Hematopoietic multipotent progenitor cell treated with erythropoietin and hydrocortisone succinate and interleukin-3 and kit ligand, for 8 days (in vitro differentiated cells): ENCODE measurements at regions not wholly inside any gene's neighbourhood (a gene's known extent, or its start where the extent isn't known, plus 50 kb on each side); places are given as distances from the start of the nearest gene placed in this dataset.

Experiments
- DNase-seq: peaks from one replicate; pipeline ENCODE4 v3.0.0-alpha.2; 2015

DNA sequence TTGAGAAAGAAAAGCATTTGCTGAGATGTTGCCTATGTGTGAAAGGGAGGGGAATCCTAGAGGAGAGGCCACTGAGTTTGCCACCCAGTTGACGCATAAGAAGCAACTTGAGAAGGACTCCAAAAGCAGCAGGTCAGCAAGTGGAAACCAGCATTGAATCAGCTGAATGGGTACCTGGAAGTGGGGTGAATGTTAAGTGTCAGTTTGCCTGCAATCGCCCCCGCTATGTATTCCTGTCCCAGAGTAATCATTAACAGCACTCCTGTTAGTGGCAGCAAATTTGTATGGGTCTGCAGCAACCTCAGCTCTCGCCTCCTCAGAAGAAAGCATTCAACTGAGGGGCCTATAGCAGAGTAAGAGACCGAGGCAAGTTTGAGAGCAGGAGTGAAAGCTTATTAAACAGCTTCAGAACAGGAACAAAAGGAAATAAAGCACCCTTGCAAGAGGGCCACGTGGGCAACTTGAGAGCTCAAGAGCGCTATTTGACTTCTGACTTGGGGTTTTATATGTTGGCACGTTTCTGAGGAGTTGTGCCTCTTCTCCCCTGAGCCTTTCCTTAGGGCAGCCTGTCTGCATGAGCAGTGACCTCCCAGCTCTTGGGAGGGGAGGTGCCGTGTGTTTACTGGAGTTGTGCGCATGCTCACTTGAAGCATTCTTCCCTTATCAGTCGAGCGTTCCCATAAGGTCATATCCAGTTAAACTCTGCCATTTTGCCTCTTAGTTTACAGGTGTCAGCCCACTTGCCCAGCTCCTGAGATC lies 122.6 kb upstream of the PHACTR1 start:
- DNase-seq: no peak

DNA sequence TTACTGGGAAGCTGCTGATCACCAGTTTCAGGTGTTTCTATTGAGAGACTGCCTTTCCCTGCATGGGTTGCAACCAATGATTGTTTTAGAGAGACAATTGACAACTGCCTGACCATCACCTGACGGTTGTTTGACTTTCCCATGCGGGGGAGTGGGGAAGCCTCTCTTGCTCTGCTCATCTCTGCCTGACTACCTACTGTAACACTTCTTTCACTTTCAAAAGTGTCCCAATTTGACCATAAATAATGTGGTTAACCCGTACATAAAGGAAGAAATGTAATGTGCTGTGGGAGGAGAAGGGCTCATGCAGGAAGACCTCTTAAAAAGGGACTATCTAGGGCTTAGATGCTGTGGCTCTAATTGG lies 122.1 kb upstream of the PHACTR1 start:
- no peak for DNase-seq

DNA sequence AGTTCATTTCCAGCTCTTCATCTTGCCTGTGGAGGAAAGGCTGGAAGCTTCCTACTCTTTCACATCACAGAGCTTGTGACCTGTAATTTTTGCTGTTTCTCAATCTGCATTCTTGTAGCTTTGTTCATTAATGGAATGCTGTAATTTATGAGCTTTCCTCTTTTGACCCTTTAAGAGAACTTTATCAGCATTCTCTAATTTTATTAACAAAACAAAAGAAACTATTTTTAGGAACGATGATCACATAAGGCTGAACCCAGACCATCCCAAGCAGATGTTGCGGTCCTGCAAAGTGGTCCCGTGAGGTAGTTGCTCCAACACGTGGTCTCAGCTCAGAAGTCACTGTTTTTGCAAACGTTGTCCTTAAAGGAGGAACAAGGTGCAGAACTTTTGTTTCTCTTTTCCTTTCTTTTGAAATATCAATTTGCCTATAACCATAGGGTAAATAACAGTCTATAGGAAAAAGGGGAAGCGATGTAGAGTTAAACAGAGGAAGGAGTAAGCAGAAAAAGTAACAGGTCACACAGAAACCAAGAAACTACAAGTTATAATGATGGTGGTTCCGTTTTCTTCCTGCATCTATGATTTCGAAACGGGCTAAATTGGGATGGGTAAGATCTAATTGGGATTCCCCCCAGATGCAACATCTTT lies 121.3 kb upstream of the PHACTR1 start:
- no peak for DNase-seq

DNA sequence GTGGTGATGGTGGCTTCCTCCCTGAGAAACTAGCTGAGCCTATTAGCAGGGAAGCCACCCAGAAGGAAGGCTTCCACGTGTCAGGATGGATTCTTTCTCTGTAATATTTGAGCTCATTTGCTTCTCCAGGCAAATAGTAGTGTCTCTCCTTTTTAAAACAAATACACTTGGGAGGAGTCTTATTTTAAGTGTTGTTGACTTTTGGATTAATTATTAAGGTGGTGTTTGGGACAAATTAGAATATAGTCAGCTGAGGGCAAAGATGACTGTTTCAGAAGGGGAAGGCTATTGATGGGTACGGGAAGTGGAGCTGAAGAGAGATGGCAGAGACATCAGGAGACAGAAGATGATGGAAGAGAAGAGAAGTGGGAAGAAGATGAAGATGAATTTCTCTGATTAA lies 119.8 kb upstream of the PHACTR1 start:
- DNase-seq: no peak

DNA sequence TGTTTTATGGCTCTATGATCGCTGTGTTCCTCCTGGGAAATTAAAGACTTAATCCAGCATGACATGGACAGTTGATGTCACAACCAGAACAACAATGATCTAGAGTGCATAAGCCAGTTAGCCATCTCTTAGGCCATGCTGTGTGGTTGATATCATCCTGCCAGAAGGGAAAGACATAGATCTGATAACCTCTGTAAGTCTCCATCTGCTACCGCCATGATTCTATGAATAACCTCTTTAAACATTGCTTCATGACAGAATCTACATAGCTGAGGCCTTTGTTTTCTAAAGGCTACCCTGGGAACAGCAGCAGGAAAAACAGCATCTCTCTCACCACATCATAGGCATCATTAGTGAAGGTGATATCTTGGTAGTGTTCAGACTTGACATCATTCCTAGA lies 117.6 kb upstream of the PHACTR1 start:
- DNase-seq: no peak

DNA sequence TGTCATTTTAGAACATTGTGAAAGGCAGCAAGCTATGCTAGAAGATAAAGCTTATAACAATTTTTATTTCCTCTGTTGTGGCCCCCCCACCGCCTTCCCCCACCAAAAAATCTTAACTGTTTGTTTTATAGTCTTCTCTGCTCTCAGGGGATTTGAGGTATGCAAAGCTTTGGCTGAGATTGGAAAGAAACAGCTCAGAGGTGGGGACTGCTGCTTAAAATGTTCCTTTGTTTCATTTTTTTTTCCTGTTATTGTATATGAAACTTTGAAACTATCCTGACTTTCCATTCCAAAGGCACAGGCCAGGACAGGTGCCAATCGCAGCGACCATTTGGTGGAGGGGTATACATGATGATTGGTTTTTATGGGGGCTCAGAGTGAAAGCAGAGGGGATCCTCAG lies 114.7 kb upstream of the PHACTR1 start:
- no peak for DNase-seq

DNA sequence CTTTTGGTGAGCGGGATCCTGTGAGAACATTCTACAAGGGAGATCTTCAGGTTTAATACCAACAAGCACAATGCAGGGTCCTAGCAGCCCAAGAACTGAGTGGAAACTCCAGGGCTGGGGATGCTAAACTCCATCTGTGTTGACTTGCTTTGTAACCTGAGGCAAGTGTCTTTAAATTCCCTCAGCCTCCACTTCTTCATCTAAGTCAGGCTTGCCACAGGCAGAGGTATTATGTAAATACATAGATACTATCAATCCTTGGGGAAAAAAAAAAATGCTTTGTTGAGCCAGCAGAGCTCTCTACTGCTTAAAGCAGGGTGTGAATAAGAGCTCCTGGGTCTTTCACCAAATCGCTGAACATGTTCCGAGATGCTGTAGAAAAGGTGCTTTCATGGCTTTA lies 114.2 kb upstream of the PHACTR1 start:
- DNase-seq: no peak

DNA sequence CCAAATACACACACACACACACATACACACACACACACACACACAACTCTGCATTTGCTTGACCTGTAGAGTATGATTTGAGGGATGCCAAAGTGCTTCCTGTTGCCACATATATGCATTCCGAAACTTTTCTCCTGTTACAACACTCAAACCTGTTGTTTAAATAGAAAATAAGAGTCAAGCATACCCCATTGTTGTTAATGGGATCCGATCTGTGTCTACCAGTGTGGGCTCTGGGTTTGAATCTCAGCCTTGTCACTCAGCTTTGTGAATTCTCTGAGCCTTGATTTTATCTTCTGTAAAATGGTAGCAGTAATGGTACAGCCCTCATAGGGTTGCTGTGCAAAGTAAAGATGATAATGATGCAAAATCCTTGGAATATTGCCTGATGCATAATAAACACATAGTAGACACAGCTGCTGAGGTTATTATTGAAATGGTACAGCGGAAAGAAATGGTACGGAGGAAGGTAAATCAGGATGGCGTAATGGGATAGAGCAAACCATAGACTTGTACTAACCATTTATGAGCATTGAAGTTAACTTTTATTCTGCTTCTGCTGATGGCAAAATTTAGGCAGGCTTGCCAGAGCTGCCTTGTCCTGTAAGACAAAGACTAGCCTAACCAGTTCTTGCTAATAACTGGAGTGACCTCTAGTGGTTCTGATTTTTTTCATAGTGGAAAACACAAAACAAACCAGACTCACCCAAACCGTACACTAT lies 113.5 kb upstream of the PHACTR1 start:
- DNase-seq: peak; percentile 7

DNA sequence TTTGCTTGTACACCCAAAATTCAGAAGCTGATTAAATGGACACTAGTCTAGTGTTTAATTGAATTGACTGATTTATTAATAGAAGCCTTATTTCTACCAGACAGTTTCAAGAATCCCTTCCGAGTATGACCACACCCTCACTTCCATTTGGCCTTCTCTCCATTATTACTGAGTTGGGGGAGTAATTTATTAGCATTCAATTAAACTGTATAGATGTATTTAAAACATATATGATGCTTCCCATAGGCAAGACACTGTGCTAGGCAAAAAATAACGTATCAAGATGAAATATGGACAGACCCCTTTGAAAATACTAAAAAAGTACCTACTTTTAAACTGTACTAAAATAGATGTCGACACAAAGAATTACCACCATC lies 112.9 kb upstream of the PHACTR1 start:
- no peak for DNase-seq

DNA sequence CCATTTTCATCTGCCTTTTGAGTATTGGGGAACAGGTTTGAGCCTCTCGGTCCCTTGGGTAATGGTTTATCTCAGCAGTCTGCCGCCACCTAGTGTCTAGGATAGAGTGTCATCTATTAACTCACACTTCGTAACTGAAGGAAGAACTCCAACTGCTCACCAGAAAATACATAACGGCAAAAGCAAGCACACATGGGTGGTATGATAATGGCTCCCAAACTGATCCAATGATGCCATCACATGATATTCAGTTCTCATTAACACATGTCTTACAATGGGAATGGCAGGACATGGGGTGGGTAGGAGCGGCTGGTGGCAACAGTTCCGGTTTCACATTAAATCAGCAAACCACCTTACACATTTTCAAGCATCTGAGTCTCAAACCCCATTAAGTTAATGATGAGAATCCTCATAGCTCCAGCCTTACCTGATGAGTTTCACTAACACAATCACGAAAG lies 110.7 kb upstream of the PHACTR1 start:
- peak; percentile 68 for DNase-seq

DNA sequence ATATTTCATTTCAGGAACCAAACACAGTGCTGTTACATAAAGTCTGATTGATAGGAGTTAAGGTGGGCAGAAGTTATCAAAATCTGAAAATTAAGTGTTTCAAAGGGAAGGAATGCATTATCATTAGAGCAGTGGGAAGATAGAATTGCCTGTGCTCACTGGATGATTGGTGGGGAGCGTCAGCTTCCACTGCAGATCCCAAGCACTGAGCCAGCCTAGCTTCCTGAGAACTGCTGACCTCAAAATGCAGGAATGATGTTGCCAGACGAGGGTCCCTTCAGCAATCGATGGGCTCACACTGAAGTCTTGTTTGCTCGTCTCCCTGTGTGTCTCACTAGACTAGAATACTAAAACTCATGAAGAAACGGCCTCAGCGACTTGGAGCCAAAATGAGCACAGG lies 110.0 kb upstream of the PHACTR1 start:
- DNase-seq: no peak

DNA sequence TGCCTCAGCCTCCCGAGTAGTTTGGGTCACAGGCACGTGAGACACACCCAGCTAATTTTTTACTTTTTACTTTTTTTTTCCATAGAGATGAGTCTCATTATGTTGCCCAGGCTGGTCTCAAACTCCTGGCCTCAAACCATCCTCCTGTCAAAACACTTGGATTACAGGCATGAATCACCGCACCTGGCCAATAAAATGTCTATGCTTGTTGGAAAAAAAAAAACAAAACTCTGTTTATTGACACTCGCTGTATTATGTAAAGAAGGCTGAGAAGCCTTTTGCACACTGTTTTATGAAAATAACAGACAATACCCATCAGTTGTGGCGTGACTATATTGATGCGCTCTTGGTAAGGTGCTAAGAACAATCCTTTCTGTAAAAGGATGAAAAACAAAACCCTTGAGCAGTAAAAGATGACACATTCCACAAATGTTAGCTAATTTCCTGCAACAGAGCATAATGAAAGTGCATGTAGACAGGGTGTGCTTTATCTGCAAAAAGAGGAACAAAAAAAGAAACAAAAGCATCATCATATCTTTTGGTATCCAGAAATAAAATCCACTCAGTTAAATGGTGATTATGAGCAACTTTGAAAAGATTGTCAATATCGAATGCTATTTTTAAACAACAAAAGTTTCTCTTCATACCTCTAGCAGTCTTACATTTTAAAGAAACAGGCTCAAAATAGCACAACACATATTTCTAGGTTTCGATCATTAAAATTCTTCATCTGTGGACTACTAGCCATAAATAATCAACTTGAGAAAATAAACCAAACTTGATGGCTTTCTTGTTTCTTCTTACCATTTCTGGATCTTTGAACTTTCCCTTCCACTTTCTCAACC lies 108.3 kb upstream of the PHACTR1 start:
- DNase-seq: no peak

DNA sequence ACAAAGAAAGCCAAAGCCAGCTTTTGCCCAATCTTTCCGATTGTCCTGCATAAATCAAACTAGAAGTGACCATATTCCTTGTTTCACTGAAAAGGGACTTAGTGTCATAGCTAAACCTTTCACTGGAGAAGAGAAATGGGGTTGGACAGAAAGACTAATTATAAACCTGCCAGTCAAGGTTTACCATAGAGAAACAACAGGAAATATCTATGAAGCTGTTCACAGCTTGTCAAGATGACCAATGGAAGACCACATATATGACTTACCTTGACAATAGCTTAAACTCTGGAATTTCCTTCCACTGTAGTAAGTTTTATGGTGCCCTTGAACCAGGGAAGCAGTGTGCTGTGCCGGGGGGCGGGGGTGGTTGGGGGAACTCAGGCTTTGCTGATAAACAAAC lies 107.7 kb upstream of the PHACTR1 start:
- no peak for DNase-seq

DNA sequence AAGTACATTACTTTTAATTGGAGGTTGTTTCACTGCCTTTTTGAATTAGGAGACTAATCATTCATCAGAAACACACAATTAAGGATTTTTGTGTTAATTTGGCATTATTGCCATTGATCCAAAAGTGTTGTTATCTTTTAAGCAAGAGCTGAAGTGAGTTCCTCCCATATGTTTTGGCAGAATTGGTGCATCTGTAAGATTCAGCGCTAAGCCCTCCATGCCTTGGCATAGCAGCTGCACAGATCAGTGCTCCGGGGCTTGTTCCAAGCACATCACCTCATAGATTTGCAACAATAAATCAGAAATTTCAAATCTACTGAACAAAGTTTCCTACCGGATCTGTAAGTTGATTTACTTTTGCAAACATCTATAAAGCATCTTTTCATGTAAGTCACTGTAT lies 106.8 kb upstream of the PHACTR1 start:
- no peak for DNase-seq

DNA sequence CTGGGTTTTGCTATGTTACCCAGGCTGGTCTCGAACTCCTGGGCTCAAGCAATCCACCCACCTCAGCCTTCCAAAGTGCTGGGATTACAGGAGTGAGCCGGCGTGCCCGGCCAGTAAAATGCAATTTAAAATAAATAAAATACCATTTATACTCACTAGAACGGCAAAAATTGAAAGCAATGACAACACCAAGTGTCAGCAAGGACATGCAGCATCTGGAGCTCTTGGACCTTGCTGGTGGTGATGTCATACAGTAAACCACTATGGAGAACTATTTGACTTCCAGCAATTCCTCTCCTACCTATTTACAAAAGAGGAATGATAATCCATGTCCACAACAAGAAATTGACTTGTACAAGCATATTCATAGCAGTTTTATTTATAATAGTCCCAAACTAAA lies 105.7 kb upstream of the PHACTR1 start:
- DNase-seq: no peak

DNA sequence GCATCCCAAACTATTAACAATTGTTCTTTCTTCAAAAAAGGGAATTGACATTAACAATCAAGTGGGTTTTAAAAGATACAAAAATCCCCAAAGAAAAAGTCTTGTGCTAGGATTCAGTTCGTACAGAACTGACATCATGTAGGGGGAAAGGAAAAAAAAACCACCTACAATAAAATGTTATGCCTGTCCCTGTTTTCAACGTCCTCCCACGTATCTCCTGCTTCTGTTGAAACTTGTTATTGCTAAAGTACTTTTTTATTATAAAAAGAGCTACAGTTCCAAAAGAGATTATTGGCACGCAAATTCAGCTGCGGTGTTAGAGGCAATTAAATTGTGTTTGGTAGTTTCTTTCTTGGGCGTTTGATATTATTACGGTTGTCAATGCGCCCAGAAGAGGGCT lies 102.8 kb upstream of the PHACTR1 start:
- no peak for DNase-seq

DNA sequence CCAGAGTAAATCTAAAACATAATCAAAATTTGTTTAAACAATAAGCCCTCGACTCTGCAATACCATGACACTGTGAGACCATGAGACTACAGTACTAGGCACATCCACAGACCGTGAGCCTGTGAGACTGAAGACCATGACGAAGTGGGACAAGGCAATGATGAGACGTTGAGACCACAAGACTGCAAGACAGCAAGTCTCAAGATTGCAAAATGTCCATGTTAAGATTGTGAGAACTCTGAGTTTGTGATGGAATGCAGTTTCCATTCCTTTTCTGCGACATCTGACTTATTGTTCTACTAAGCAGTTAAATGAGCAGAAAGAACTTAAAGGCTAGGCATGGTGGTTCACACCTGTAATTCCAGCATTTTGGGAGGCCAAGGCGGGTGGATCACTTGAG lies 102.1 kb upstream of the PHACTR1 start:
- no peak for DNase-seq

DNA sequence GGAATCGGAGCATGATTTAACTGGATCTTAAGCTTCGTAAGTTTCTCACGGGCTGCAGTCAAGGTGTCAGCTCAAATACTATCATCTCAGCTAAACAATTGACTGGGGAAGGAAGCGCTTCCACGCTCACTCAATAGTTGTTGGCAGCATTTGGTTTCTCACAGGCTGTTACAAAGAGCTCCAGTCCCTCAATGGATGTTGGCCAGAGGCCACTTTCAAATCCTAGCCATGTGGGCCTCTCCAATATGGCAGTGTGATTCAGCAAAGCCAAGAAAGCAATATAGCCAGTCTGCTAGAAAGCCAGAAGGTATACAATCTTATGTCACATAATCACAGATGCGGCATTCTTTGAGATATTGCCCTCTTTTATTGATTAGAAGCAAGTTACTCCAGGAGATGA lies 98.3 kb upstream of the PHACTR1 start:
- no peak for DNase-seq

DNA sequence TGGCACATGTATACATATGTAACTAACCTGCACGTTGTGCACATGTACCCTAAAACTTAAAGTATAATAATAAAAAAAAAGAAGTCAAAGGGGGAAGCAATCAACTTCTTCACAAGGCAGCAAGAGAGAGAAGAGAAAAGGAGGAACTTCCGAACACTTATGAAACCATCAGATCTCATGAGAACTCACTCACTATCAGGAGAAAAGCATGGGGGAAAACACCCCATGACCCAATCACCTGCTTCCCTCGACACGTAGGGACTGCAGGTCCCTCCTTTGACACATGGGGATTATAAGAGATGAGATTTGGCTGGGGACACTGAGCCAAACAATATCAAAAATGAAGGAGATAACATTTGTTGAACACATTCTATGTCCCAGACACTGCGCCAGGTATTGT lies 94.8 kb upstream of the PHACTR1 start:
- DNase-seq: no peak

DNA sequence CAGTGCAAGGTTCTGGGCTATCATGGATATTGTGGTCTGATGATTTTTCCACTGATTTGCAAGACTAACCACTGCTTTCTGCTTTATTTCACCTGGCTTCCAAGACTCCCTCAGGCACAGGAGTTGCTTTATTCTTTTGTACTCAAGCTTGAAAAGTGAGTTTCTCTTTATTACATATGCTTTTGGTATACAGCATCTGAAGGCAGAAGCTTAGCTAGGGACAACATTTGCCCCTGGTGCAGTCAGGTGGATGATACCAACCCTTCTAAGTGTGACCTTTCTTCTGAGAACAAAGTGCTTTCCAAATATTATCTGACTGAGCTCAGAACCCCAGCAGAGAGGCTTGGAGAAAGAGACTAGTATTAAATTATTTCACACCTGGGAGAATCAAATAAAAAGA lies 94.0 kb upstream of the PHACTR1 start:
- no peak for DNase-seq

DNA sequence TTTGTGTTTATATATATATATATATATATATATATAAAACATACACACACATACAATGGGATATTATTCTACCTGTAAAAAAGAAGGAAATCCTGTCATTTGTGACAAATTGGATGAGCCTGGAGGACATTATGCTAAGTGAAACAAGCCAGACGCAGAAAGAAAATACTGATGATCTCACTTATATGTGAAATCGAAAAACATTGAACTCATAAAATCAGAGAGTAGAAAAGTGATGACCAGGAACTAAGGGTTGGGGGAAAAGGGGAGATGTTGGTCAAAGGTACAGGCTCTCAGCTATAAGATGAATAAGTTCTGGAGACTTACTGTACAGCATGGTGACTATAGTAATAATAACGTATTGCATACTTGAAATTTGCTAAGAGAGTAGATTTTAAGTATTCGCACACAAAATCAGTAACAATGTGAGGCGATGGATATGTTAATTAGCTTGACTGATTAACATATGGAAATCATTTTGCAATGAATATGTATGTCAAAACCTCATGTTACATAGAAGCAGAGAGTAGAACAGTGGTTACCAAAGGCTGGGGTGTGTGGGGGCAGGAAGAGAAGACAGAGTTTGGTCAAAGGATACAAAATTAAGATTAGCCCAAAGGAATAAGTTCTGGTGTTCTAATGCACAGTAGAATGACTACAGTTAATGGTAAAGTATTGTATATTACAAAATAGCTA lies 92.3 kb upstream of the PHACTR1 start:
- DNase-seq: no peak

DNA sequence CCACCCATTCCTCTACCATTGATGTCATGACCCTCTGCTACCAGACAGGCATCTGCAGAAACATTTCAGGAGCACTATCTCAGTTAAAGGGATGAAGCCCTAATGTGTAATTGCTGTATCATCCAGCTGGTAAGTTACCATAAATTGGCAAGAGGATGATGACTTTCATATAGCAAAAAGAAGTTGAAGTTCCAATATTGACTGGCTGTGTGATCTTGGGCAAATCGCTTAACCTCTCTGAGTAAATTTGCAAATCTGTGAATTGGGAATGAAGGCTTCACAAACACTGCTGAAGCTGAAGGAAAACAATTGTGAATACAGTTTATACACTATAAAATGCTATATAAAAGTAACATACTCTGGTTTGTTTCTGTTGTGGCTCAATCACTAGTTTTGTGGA lies 89.5 kb upstream of the PHACTR1 start:
- DNase-seq: no peak

DNA sequence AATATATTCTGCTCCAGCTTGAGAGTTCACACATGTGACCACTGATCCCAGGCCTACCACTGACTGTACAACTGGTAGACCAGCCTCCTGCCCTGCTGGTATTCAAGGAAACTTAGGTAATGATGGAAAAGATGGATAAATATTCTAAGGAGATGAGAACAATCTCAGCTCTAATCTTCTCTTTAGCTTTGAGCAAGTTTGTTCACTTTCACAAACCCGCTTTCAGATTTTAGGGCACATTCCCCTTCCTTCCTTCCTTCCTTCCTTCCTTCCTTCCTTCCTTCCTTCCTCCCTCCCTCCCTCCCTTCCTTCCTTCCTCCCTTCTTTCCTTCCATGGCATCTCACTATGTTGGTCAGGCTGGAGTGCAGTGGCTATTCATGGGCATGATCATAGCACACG lies 88.2 kb upstream of the PHACTR1 start:
- DNase-seq: no peak
